MM.1S (cell line): ENCODE measurements at regions not wholly inside any gene's neighbourhood (a gene's known extent, or its start where the extent isn't known, plus 50 kb on each side); places are given as distances from the start of the nearest gene placed in this dataset.
"Not testable (repeated sequence)": the region's sequence is repeated elsewhere in the genome, so short reads cannot be mapped to it uniquely, and the experiment has no call there.

Experiments used
- EZH2 ChIP-seq: fragments of 300-600 bp; sonication (generic); optimal IDR thresholded peaks from 2 replicates; pipeline ENCODE3; 2017; ENCODE audit warnings: low read depth, mild to moderate bottlenecking, antibody characterized with exemption, low read length, mixed read lengths
- EZH2phosphoT487 ChIP-seq: fragments of 300-600 bp; sonication (generic); IDR thresholded peaks from 2 replicates; pipeline ENCODE4 v1.6.1; 2018; ENCODE audit warnings: antibody characterized with exemption, low read length
- TF ChIP-seq, protein P1 (sequence below): fragments of 300-600 bp; sonication (generic); IDR thresholded peaks from 2 replicates; pipeline ENCODE4 v1.5.1; 2016; ENCODE audit warnings: antibody characterized with exemption, low read length, mixed read lengths

DNA sequence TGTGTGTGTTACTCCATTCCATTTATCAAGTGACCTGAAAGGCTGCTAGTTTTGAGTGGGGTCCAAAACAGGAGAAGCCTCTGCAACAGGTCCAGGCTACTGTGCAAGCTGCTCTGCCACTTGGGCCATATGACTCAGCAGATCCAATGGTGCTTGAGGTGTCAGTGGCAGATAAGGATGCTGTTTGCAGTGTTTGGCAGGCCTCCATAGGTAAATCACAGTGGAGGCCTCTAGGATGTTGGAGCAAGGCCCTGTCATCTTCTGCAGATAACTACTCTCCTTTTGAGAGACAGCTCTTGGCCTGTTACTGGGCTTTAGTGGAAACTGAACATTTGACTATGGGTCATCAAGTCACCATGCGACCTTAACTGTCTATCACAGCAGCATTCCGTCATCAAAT, 52.3 kb upstream of the SMARCAD1 start:
- TF ChIP-seq, protein P1, sequence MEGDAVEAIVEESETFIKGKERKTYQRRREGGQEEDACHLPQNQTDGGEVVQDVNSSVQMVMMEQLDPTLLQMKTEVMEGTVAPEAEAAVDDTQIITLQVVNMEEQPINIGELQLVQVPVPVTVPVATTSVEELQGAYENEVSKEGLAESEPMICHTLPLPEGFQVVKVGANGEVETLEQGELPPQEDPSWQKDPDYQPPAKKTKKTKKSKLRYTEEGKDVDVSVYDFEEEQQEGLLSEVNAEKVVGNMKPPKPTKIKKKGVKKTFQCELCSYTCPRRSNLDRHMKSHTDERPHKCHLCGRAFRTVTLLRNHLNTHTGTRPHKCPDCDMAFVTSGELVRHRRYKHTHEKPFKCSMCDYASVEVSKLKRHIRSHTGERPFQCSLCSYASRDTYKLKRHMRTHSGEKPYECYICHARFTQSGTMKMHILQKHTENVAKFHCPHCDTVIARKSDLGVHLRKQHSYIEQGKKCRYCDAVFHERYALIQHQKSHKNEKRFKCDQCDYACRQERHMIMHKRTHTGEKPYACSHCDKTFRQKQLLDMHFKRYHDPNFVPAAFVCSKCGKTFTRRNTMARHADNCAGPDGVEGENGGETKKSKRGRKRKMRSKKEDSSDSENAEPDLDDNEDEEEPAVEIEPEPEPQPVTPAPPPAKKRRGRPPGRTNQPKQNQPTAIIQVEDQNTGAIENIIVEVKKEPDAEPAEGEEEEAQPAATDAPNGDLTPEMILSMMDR: not testable (repeated sequence)
- TF ChIP-seq EZH2phosphoT487, EZH2: not testable (repeated sequence)
